ENCODE measurements at regions not wholly inside any gene's neighbourhood (a gene's known extent, or its start where the extent isn't known, plus 50 kb on each side); places are given as distances from the start of the nearest gene placed in this dataset.

DNA sequence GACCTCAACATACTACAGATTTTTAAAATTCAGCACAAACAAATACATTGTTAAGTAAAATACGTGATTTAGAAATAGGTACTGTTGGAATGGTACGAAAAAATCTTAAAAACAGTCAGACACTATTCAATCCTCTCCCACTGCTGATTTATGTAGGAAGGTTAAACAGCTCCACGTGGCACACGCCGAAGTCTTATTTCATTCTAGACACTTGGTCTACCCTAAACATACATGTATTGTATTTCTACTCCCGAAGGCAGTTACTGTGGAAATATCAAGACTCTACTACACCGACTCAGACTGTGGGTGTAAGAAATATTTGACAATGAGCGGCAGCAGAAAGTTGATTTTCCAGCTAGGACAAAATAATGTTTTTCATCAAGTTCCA is 130.6 kb downstream of the MPP7 start:
- POLR2A ChIA-PET, result no interaction called here
- DNase-seq (ENCODE audit: low read depth in 1 of 2, low spot score in 1 of 2) (no peak), FAIRE-seq (no peak)

DNA sequence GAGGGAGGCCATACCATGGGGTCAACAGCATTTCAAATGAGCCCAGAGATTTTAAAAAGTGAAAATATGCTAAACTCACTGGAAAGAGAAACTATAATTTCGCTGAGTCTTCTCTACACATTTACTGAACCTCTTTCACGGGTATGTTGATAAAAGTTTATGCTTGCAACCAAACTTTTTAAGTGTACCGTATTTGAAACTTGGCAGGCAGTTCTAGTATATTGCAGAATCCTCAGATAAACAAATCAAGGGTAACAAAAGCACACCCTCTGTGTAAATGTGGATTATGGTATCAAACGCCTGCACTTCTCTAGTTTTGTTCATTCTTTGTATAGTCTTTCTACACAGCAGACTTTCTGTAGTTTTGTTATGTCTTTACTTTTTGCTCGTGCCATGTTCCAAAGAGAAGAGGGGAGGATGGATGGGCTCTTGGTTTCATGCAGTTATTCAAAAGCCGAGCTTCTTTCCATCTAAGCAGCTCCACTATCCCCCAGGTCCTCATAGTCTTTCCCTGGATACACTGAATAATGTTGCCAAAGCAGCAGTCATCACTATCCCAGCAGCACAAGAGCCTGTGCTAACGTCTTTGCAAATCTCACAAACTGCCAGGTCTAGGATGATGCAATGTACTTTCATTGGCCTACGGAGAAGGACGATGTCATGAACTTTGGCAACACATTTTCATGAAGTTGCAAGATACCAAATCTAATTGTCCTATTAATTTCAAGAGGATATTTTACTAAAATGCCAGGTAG is 131.2 kb downstream of the MPP7 start:
- CTCF ChIA-PET, result interaction anchor here (1.1 kb wide), 1 partner anchor 12 kb away, joined by 3 read pairs; no protein-coding TSS in a partner anchor
- POLR2A ChIA-PET, result no interaction called here
- no peaks in the 10 kb centered on the region for H3K4me1 ChIP-seq
- TF ChIP-seq CEBPB (IDR thresholded peaks at IDR 0.05) (no peak), REST (IDR thresholded peaks at IDR 0.05) (no peak), RNF2 (IDR thresholded peaks at IDR 0.05; ENCODE audit: borderline replicate concordance, low read depth) (no peak), CTCF (IDR thresholded peaks at IDR 0.05) (no peak), ESRRA (IDR thresholded peaks at IDR 0.05; ENCODE audit: borderline replicate concordance, low read length) (no peak), TP53 (CRISPR knock-in tag; IDR thresholded peaks at IDR 0.05) (no peak), HDAC2 (IDR thresholded peaks at IDR 0.05) (no peak), FOSB (CRISPR knock-in tag; IDR thresholded peaks at IDR 0.05) (no peak), ZC3H11A (IDR thresholded peaks at IDR 0.05) (no peak), ELK1 (IDR thresholded peaks at IDR 0.05; ENCODE audit: low read depth, low read length) (no peak), CHD2 (IDR thresholded peaks at IDR 0.05; ENCODE audit: low read length, partially characterized antibody) (no peak), FOXS1 (CRISPR knock-in tag; IDR thresholded peaks at IDR 0.05) (no peak), JUNB (IDR thresholded peaks at IDR 0.05) (no peak), RFX5 (IDR thresholded peaks at IDR 0.05) (no peak), BCL3 (IDR thresholded peaks at IDR 0.05) (no peak)
- TF ChIP-seq, protein P1, sequence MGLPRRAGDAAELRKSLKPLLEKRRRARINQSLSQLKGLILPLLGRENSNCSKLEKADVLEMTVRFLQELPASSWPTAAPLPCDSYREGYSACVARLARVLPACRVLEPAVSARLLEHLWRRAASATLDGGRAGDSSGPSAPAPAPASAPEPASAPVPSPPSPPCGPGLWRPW (IDR thresholded peaks at IDR 0.05), result no peak
- TF ChIP-seq, protein P2, sequence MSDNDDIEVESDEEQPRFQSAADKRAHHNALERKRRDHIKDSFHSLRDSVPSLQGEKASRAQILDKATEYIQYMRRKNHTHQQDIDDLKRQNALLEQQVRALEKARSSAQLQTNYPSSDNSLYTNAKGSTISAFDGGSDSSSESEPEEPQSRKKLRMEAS (IDR thresholded peaks at IDR 0.05), result no peak
- DNase-seq (ENCODE audit: low read depth in 1 of 2, low spot score in 1 of 2) (no peak), ATAC-seq (no peak), FAIRE-seq (no peak)
- no peaks in the 10 kb centered on the region for H3K9me3 ChIP-seq
- H3K4me3 ChIP-seq, result no peak overlapping the region
- H3K4me2 ChIP-seq, result no peak overlapping the region
- no peak overlapping the region for H3K27ac ChIP-seq
- 9% methylated on average over 9 of the region's 9 CpGs for WGBS (ENCODE audit: missing lambda C conversion rate)

More for the DNA sequence above, 130.6 kb downstream of the MPP7 start:
- Histone ChIP-seq H3K27ac (no peak overlapping the region), H3K4me1 (no peaks in the 10 kb centered on the region), H3K9me3 (no peaks in the 10 kb centered on the region), H3K4me3 (no peak overlapping the region), H3K4me2 (no peak overlapping the region)
- ATAC-seq, result no peak
- CTCF ChIA-PET, result no interaction called here
- no peak for TF ChIP-seq BCL3 (IDR thresholded peaks at IDR 0.05)
- no peak for TF ChIP-seq CBX8 (IDR thresholded peaks at IDR 0.05)
- TF ChIP-seq JUNB (IDR thresholded peaks at IDR 0.05), result no peak
- TF ChIP-seq NR3C1 (IDR thresholded peaks at IDR 0.05), result no peak
- TF ChIP-seq POLR2AphosphoS2 (conservative IDR thresholded peaks at IDR 0.05; ENCODE audit: low read length), result no peak
- no peak for TF ChIP-seq SREBF2 (IDR thresholded peaks at IDR 0.05)
- 42% methylated on average over 8 of the region's 8 CpGs for WGBS (ENCODE audit: missing lambda C conversion rate)
